ENCODE measurements at regions not wholly inside any gene's neighbourhood (a gene's known extent, or its start where the extent isn't known, plus 50 kb on each side); places are given as distances from the start of the nearest gene placed in this dataset.
"Not testable (repeated sequence)": the region's sequence is repeated elsewhere in the genome, so short reads cannot be mapped to it uniquely, and the experiment has no call there.

DNA sequence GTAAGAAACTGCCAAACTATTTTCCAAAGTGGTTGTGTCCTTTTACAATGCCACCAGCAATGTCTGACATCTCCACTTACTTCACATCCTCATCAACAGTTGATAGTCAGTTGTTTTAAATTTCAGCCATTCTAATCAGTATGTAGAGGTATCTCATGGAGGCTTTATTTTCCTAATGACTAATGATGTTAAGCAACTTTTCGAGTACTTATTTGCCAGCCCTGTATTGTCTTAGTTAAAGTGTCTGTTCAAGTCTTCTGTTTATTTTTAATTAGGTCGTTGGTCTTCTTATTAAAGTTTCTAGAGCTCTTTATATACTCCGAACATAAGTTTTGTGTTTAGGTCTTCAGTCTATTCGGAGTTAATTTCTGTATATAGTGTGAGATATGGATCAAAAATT, 54.9 kb upstream of the NBPF12 start:
- H3K9me3 ChIP-seq; H3K36me3 ChIP-seq (replicated peaks in 1 of 2; ENCODE audit: insufficient read depth in 1 of 2, low read depth in 2 of 2); H3K4me3 ChIP-seq; H3K27ac ChIP-seq; H3K27me3 ChIP-seq; DNase-seq; ATAC-seq; intact Hi-C loops (cut with DNase I); H3K4me1 ChIP-seq: not testable (repeated sequence)
- WGBS, 2 donors: 60 to 73% methylated on average over 4 of the region's 4 CpGs

GRCh38 chr1:146881096-146881495, 57.0 kb upstream of the NBPF12 start:
- H3K27me3 ChIP-seq; H3K4me1 ChIP-seq; ATAC-seq; H3K27ac ChIP-seq; H3K36me3 ChIP-seq (replicated peaks in 1 of 2; ENCODE audit: insufficient read depth in 1 of 2, low read depth in 2 of 2); DNase-seq; H3K4me3 ChIP-seq; intact Hi-C loops (cut with DNase I); H3K9me3 ChIP-seq: not testable (repeated sequence)
- WGBS, 2 donors: 76% methylated on average over 4 of the region's 8 CpGs; no CpG with 5 or more reads in 1 of the 2 donors

GRCh38 chr1:146863799-146864319, 74.3 kb upstream of the NBPF12 start:
- intact Hi-C loops (cut with DNase I); H3K27me3 ChIP-seq; DNase-seq; ATAC-seq; H3K4me1 ChIP-seq; H3K4me3 ChIP-seq; H3K9me3 ChIP-seq; H3K27ac ChIP-seq; H3K36me3 ChIP-seq (replicated peaks in 1 of 2; ENCODE audit: insufficient read depth in 1 of 2, low read depth in 2 of 2): not testable (repeated sequence)
- WGBS, 2 donors: 50 to 60% methylated on average over 3 of the region's 3 CpGs

- H3K27ac ChIP-seq; DNase-seq; intact Hi-C loops (cut with DNase I); ATAC-seq; H3K9me3 ChIP-seq; H3K4me3 ChIP-seq; H3K4me1 ChIP-seq; H3K27me3 ChIP-seq; H3K36me3 ChIP-seq (replicated peaks in 1 of 2; ENCODE audit: insufficient read depth in 1 of 2, low read depth in 2 of 2): not testable (repeated sequence)
- 67% methylated on average over 7 of the region's 9 CpGs; no CpG with 5 or more reads in 1 of the 2 donors for WGBS, 2 donors
Observed at GRCh38 chr1:146853147-146853546, 85.0 kb upstream of the NBPF12 start.

- WGBS, 2 donors: 63 to 71% methylated on average over 6 of the region's 6 CpGs
- H3K9me3 ChIP-seq; H3K36me3 ChIP-seq (replicated peaks in 1 of 2; ENCODE audit: insufficient read depth in 1 of 2, low read depth in 2 of 2); H3K27ac ChIP-seq; intact Hi-C loops (cut with DNase I); H3K4me1 ChIP-seq; H3K4me3 ChIP-seq; ATAC-seq; H3K27me3 ChIP-seq: not testable (repeated sequence)
- DNase-seq: peak in 2 of 4 donors; percentile 5 to 9
Observed at GRCh38 chr1:146850352-146850889, 87.7 kb upstream of the NBPF12 start.

- intact Hi-C loops (cut with DNase I); ATAC-seq; H3K27ac ChIP-seq; DNase-seq; H3K27me3 ChIP-seq; H3K4me3 ChIP-seq; H3K4me1 ChIP-seq; H3K9me3 ChIP-seq; H3K36me3 ChIP-seq (replicated peaks in 1 of 2; ENCODE audit: insufficient read depth in 1 of 2, low read depth in 2 of 2): not testable (repeated sequence)
- WGBS, 2 donors: no CpG with 5 or more reads among the region's 1 CpG
Observed at GRCh38 chr1:146838725-146839124, 99.4 kb upstream of the NBPF12 start.

DNA sequence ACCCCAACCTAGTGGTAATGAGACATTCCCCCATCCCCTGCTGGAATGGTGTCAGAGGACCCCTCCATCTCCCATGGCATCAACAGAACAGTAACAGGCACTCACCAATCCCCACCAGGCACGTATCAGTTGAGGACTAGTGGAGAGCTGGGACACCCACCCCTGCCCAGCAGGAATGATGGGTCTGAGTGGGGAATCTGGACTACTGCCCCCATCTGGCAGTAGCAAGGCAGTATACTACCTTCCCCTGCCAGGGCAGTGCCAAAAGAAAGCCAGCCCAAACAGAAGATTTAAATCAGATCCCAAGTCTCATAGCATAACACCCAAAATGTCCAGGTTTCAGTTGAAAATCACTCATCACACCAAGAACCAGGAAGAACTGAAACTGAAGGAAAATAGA, 111.2 kb upstream of the NBPF12 start:
- no CpG with 5 or more reads among the region's 1 CpG for WGBS, 2 donors

GRCh38 chr1:146794236-146794635, 143.9 kb upstream of the NBPF12 start:
- DNase-seq; ATAC-seq; H3K27me3 ChIP-seq; H3K9me3 ChIP-seq; H3K4me3 ChIP-seq; H3K27ac ChIP-seq; H3K36me3 ChIP-seq (replicated peaks in 1 of 2; ENCODE audit: insufficient read depth in 1 of 2, low read depth in 2 of 2); H3K4me1 ChIP-seq; intact Hi-C loops (cut with DNase I): not testable (repeated sequence)
- WGBS, 2 donors: 93% methylated on average over 19 of the region's 19 CpGs

More for the DNA sequence above, 111.2 kb upstream of the NBPF12 start:
- DNase-seq; H3K27ac ChIP-seq; H3K9me3 ChIP-seq; intact Hi-C loops (cut with DNase I); H3K4me3 ChIP-seq; H3K4me1 ChIP-seq; H3K36me3 ChIP-seq (replicated peaks in 1 of 2; ENCODE audit: insufficient read depth in 1 of 2, low read depth in 2 of 2); H3K27me3 ChIP-seq; ATAC-seq: not testable (repeated sequence)

DNA sequence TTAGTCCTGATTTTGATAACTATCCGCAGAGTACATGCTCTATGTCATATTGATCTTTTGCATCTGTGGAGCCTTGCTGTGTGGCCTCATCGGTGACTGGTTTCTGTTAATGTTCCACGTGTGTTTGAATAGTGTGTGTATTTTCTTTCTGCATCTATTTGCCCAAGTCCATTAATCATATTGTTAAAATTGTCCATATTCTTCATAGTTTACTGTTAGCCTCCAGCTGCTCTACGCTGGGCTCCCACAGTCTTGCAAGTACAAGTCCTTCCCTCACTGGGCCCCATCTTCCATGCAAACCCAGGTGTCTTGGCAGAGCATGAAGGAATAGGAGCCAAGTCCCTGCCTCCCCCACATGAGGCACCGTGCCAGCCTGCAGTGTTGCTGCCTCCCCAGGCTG, 145.4 kb upstream of the NBPF12 start:
- 12 to 30% methylated on average over 4 to 5 of the region's 5 CpGs for WGBS, 2 donors
- H3K4me1 ChIP-seq; H3K9me3 ChIP-seq; H3K4me3 ChIP-seq; H3K36me3 ChIP-seq (replicated peaks in 1 of 2; ENCODE audit: insufficient read depth in 1 of 2, low read depth in 2 of 2); H3K27me3 ChIP-seq; intact Hi-C loops (cut with DNase I): not testable (repeated sequence)
- DNase-seq: peak; percentile 26 to 56 (median 46)
- peak overlapping the region in 1 of 4 donors; percentile 25 for H3K27ac ChIP-seq
- peak; percentile 80 for ATAC-seq

GRCh38 chr1:146784212-146784940, 153.7 kb upstream of the NBPF12 start:
- DNase-seq; intact Hi-C loops (cut with DNase I); H3K27me3 ChIP-seq; H3K27ac ChIP-seq; H3K4me1 ChIP-seq; H3K4me3 ChIP-seq; H3K36me3 ChIP-seq (replicated peaks in 1 of 2; ENCODE audit: insufficient read depth in 1 of 2, low read depth in 2 of 2); ATAC-seq; H3K9me3 ChIP-seq: not testable (repeated sequence)
- 83 to 100% methylated on average over 1 of the region's 3 CpGs for WGBS, 2 donors

GRCh38 chr1:146781235-146781634, 156.9 kb upstream of the NBPF12 start:
- H3K9me3 ChIP-seq; H3K27ac ChIP-seq; DNase-seq; H3K4me1 ChIP-seq; intact Hi-C loops (cut with DNase I); H3K4me3 ChIP-seq; H3K36me3 ChIP-seq (replicated peaks in 1 of 2; ENCODE audit: insufficient read depth in 1 of 2, low read depth in 2 of 2); H3K27me3 ChIP-seq; ATAC-seq: not testable (repeated sequence)
- 68 to 79% methylated on average over 7 of the region's 7 CpGs for WGBS, 2 donors
